CMK (cell line): ENCODE measurements at regions not wholly inside any gene's neighbourhood (a gene's known extent, or its start where the extent isn't known, plus 50 kb on each side); places are given as distances from the start of the nearest gene placed in this dataset.
"Not testable (repeated sequence)": the region's sequence is repeated elsewhere in the genome, so short reads cannot be mapped to it uniquely, and the experiment has no call there.

Experiments used
- DNase-seq: peaks from one replicate; pipeline ENCODE4 v3.0.0-alpha.2; 2010; ENCODE audit warnings: low read depth

DNA sequence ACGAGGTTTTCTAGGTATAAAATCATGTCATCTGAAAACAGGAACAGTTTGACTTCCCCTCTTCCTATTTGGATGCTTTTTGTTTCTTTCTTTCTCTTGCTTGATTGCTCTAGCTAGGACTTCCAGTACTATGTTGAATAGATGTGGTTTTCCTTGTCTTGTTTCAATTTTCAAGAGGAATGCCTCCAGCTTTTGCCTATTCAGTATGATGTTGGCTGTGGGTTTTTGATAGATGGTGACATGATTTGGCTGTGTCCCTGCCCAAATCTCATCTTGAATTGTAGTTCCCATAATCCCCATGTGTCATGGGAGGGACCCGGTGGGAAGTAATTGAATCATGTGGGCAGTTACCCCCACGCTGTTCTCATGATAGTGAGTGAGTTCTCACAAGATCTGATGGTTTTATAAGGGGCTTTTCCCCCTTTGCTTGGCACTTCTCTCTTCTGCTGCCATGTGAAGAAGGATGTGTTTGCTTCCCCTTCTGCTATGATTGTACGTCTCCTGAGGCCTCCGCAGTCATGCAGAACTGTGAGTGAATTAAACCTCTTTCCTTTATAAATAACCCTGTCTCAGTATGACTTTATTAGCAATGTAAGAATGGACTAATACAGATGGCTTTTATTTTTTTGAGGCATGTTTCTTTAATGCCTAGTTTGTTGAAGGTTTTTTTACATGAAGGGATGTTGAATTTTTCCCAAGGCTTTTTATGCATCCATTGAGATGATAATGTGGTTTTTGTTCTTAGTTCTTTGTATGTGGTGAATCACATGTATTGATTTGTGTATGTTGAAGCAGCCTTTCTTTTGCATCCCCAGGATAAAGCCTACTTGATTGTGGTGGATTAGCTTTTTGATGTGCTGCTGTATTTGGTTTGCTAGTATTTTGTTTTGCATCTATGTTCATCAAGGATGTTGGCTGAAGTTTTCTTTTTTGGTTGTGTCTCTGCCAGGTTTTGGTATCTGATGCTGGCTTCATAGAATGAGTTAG is 239.1 kb downstream of the THBS2 start:
- DNase-seq: no peak

DNA sequence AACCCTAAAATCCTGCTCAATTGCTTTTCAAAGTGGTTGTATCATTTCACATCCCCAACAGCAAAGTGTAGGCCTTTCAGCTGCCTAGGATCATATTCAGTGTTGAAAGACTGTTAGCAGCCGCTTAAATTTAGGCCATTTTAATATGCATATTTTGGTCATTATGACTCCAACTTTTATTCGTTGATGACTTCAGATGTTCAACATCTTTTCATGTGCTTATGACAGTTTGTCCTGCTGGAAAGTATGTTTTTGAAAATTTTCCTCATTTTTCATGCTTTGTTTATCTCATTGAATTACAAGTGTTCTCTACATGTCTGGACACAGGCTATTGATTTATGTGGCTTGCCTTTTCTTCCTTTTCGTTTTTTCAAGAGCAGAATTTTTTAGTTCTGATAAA is 244.0 kb downstream of the THBS2 start:
- DNase-seq: no peak

DNA sequence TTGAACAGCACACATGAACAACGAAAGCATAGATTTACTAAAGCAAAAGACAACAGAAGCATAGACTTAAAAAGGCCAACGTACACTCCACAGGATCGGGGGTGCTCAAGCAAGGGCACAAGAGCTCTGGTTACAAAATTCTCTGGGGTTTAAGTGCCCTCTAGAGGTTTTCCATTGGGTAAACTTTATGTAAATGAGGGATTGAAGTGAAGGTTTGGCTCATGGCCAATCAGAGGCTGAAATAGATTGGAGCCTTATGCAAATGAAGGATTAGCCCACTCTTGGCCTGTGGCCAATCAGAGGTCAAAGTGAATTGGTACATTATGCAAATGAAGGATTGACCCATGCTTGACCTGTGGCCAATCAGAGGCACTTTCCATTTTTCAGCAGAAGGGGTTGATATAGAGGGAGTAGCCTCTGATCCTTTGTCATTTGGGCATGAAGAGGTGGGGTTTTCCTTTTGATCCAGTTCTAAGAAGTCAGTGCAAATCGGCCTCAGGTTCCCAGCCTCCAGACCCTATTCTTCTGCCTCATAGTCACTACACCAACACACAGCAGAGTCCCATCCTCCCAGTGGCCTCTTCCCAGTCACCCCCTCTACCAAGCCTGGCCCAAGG is 244.9 kb downstream of the THBS2 start:
- no peak for DNase-seq

DNA sequence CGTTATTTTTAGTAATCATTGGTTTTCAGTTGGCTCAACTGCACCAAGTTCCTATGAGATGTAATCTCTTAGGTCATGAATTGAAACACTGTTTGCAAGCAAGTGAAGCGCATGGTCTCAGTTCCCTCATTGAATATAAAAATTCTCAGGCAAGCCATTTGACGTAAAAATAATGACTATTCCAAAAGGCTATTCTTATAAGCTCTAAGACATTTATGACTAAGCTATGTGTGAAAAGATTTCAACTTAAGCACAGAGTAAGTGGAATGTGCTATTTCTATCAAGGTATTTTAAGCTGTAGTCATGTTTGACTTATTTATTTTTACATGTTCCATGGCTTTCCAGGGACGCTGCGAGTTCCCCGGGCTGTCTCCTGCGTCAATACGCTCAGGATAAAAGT is 248.5 kb downstream of the THBS2 start:
- DNase-seq: no peak

DNA sequence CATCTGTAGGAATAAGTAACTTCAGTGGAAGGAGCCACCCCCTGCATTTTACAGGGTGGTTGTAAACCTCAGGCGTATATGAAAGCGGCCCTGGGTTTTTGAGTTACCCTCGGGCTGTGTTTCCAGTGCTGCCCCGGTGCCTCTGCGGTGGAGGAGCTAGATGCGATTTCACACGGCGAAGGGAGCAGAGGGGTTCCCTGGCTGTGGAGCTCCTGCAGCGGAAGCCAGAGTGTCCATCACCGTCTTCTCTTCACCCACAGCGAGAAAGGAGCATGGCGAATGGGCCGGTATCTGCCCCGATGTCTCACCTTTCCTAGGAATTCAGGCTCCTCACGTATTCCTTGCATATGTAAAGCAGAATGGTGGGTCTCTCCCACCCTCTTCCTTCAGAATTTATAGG is 253.6 kb downstream of the THBS2 start:
- DNase-seq: no peak

DNA sequence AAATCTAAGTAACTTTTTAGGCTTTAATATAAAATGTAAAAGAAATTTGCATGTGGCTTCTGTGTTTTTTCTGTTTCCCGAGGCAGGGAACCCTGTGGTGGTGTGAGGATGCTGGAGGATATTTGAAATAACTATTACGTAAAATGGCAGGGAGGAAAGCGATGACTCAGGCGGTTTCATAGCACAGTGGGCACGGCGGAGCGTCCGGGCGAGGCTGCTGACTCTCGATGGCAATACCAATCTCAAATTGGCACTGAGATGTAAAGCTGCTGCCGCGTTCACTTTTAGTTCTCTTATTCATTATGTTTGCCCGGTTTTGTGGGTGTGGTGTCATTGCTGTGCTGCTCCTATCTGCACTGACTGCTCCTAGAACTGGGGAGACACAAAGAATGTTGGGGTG is 254.3 kb downstream of the THBS2 start:
- no peak for DNase-seq

DNA sequence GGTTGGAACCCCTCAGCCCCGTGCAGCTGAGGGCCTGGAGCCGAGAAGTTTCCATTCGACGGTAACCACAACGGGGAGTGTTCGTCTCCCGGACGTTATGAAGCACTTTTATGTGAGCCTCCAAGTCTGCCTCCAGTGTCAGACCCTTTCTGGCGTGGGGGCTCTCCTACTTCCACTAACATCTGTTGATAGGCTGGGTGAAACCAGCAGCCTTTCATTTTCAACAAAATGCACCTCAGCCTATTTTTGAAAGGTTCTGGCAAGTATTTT is 257.4 kb downstream of the THBS2 start:
- no peak for DNase-seq

DNA sequence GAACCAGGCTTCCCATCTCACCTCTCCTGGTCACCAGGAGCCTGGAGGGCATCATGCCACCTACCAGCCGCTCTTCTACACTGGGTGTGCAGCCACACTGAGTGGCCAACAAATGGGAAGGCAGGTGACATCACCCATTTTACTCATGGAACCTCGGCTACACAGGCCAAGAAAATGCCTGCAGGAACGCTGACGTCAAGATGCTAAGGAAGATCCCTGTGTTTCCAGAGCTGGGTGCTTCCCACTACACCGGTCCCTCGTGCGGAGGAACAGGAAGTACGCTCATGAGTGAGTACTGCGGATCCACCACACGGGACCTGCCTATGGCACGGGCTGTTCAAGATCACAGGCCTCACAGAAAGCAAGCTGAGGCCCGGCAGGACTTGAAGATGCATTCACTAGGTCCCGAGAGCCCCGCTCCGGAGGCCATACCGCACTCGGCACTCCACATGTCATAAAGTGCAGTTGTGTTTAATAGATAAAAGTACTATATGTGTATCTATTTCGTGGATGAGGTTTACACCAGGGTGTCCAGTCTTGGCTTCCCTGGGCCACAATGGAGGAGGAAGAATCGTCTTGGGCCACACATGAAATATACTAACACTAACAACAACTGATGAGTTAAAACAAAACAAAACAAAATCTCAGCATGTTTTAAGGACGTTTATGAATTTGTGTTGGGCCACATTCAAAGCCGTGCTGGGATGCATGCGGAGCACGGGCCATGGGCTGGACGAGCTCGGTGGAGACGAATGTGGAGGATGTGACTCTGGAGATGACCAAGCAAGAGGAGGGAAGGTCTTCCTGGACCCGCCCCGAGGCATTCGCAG is 257.9 kb downstream of the THBS2 start:
- no peak for DNase-seq

DNA sequence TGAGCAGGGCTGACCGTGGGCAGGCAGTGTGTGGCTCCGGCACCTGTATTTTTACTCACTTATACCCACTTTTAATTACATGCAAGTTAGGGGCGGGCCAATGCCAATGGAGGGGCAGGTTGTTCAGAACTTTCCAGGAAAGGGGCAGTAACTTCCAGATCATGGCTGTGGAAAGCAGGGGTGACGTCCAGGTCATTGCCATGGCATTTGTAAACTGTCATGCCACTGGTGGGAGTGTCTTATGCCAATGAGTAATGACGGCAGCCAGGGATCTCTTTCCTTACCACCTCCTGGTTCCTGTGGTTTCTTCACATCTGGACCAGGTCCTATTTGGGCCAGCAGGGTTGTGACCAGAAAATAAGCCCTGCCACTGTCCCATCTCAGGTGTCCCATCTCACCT is 258.7 kb downstream of the THBS2 start:
- no peak for DNase-seq

DNA sequence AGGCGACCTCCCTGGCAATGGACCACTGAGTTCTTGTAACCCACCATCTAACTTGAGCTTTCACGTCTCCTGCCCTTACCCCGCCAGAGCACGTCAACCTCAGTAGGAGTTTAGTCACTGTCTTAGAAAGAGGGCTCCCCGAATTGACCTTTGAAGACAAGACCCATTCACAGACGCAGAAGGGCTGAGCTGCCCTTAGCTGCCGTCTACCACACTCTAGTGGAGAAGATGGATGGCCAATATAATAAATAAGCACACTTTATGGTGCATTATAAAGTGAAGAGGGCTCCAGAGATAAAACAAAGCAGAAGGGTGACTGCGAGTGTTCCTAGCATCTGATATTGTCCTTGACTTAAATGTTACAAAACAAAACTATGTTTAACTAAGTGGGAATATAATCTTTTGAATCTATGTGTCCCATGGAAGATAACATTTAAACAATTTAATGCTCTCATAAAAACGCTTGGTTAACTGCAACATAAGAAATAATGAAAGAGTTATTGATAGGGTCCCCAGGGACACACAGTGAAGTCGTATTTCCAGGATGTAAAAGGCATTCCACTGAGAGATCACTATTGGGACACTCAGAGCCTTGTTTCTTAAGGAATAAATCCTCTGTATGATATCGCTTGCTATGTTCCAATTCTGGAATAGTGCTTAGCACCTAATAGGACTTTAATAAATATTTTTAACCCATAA is 261.1 kb downstream of the THBS2 start:
- DNase-seq: no peak

DNA sequence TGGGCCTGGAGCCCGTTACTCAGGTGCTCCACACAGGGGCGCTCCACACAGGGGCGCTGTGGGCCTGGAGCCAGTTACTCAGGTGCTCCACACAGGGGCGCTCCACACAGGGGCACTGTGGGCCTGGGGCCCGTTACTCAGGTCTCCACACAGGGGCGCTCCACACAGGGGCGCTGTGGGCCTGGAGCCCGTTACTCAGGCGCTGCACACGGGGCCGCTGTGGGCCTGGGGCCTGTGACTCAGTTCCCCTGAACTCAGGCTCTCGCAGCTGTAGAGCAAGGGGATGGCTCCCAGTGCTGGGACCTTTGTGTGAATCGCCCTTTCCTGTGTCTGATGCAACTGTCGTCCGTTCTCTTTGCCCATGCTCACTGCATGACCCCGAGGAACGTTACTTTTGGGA is 262.0 kb downstream of the THBS2 start:
- not testable (repeated sequence) for DNase-seq

DNA sequence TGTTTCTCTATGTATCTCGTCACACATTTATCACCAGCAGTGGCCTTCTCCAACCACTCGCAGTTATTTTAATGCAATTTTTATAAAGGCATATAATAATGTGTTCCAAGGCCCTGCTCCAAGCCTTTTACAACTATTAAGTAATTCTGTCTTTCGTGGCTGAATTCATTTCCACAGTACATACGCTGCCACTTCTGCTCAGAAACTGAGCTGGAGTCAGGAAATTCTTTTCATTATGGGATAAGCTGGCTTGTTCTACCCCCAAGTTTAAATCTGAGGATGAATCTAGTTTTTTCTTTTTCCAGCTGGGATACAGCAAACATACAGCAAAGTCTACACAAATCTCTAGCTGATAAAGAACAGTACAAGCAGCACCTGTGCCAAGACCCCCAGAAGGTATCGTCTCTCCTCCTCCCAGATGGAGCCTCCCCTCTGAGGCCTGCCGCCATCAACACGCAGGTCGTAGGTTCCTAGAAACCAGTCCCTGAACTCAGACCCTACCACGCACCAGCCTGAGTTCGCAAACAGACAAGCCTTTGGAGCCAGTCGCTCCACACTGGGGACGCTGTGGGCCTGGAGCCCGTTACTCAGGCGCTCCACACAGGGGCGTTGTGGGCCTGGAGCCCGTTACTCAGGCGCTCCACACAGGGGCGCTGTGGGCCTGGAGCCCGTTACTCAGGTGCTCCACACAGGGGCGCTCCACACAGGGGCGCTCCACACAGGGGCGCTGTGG is 263.5 kb downstream of the THBS2 start:
- DNase-seq: no peak

DNA sequence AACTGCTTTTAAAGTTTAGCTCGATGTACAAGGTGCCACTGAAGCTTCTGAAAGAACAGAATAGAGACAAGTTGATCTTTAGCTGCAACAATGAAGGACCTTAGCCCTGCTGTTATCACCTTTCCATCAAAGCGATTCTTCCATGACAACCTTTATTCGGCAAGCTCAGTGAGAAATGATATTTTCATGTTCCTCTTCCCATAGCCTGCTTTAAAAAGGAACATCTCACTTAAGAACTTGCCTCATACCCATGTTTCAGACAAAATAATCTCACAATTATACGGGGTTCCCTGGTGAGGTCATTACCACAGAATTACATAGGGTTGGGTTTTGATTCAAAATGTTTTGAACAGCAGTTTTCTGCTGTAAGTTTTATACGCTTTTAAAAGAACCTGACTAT is 264.2 kb downstream of the THBS2 start:
- no peak for DNase-seq

DNA sequence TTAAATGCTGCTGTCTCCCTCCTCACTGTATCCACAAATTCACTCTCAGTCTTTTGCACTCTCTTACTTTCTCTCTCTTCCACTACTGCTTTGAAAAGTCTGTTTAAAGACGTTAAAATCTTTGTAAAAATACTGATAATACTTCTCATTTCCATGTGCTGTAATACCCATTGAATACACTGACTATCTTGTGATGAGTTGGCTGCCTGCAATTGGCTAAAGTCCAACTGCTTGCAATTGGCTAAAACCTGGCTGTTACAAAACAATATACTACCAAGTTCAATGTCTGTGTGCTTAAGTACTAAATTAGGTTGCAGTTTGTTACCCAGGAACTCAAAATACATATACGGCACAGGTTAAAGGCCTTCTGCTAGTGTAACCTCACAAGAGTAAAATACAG is 264.8 kb downstream of the THBS2 start:
- no peak for DNase-seq

DNA sequence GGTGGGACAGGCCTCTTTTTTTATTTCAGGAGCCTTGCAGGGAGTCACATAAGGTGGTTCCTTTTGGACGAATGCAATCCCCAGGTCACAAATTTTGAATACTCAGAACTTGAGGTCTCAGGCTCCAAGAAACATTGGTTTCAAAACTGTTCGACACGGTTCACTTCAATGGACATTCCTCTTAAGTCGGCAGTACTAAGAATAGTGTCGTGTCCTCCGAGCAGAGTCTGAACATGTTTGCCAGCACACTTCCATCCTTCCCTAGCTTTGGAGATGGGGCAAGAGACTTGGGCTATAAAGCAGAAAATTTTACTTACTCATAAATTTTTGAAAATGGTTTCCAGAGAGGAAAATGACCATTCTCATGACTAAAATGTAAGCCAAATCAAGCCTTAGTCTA is 265.4 kb downstream of the THBS2 start:
- no peak for DNase-seq

DNA sequence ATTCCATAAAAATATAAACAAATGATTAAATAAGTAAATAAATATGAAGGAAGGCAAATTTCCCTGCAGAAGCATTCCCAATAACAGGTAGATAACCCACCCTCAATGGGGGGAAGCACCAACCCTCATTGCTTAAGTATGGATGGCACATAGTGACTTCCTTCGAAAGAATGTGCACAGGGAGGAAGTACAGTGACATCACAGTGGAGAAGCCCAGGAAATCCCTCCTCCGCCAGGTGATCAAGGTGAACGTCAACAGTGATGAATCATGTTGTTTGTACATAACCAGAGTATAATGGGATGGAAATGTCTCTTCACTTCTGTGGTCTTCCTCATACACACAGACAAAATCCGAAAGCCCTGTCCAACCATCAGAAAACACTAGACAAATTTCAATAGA is 267.9 kb downstream of the THBS2 start:
- no peak for DNase-seq

DNA sequence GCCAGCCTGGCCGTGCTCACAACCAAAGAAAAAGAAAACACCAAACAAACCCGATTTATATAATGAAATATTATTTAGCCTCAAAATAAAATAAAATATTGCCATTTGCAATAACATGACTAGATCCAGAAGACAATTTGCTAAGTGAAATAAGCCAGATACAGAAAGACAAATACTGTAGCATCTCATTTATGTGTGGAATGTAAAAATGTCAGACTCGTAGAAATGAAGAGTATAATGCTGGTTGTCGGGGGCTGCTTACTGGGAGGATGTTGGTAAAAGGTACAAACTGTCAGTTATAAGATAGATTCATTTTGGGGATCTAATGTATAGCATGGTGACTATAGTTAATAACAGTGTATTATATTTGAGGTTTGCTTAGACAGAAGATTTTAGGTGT is 269.7 kb downstream of the THBS2 start:
- no peak for DNase-seq

DNA sequence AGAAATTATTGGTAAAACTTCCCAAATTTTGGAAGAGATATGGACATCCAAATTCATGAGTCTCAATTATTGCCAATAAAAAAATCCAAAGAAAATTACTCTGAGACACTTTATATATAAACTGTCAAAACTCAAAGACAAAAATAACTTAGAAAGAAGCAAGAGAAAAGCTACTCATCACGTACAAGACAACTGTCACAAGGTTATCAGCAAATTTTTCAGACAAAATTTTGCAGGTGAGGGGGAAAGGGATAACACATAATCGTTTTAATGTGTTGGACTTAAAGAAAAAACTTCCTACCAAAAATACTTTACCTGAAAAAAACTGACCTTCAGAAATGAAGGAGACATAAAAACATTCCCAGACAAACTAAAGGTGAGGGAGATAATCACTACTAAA is 272.5 kb downstream of the THBS2 start:
- no peak for DNase-seq

DNA sequence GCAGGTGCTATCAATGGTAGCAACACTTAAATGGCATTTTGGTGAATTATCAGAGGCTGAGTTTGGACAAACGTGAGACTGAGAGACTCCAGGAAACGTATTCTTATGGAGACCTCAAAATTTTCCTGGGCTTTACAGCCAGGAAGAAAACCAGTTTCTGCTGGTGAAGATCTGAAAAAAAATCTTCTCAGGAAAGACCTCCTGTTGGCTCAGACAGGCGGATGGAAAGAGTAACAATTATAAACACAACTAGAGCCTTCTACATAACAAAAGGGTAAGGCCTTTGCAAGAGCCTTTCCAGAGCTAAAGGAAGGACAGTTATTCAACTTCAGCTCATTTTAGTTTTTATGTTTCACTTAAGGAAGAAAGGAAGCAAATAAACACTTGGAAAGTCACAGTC is 274.4 kb downstream of the THBS2 start:
- no peak for DNase-seq

DNA sequence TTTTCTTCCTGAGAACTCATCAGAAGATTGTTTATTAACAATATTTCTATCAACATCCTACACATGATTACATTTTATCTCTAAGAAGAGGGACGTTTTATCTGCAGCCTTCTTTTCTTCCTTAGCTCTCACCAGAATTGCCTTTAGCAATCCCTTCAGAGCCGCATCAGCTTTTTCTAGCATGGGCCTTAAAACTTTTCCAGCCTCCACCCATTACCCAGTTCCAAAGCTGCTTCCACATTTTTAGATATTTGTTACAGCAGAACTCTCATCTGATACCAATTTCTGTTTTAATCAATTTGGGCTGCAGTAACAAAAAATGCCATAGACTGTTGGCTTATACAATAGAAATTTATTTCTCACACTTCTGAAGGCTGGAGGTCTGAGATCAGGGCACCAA is 281.5 kb downstream of the THBS2 start:
- no peak for DNase-seq

DNA sequence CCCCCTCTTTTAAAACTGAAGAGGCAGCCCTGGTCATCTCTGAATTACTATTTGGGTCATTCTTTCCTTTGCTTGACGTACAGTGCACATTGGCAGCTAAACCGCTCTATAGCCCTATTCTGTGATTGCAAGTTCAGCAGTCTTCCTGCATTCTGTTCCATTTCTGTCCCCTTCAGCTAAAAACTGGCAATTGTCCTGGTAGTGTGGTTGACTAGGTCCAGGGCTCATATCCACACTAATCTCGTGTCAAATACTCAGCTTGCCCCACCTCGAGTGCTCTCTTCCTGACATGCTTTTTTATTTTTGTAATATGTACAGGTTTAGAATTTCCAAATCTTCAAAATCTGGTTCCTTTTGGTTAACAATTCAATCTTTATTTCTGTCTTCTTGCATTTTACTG is 282.1 kb downstream of the THBS2 start:
- no peak for DNase-seq

DNA sequence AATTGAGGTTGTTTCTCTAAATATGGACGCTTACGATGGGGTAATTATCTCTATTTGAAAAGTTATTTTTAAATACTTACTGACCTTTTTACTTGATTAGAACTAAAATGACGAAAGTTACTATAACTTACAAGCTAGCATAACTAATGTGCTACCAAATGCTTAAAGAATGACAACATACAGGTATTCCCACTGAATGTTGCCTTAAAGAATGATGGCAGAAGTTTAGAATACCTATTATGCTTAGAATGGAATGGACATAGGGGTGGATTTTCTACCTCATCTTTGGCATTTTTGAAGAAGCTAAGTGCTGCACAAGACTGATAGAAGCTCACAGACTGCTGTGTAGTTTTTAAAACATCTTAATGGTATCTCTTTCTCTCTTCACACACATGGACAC is 284.8 kb downstream of the THBS2 start:
- no peak for DNase-seq
